Tibial nerve (tissue), 3 donors: ENCODE measurements at regions not wholly inside any gene's neighbourhood (a gene's known extent, or its start where the extent isn't known, plus 50 kb on each side); places are given as distances from the start of the nearest gene placed in this dataset.

Experiments
- CTCF ChIP-seq, 5 experiments: fragments of 200-600 bp in 3 of 5; fragments of 450-650 bp in 2 of 5; sonication (generic) in 3 of 5; IDR thresholded peaks; one replicate each; pipeline ENCODE4 v1.5.1; 2016 to 2019; ENCODE audit warnings: antibody characterized with exemption in 5 of 5, mild to moderate bottlenecking in 3 of 5, moderate library complexity in 2 of 5
- POLR2A ChIP-seq, 2 donors: fragments of 450-650 bp; IDR thresholded peaks; one replicate each; pipeline ENCODE4 v1.6.1; 2017; ENCODE audit warnings: antibody characterized with exemption in 2 of 2, mild to moderate bottlenecking in 2 of 2, moderate library complexity in 2 of 2

- TF ChIP-seq CTCF (IDR thresholded peaks at IDR 0.05) (no peak), POLR2A (IDR thresholded peaks at IDR 0.05) (no peak)
Measured at GRCh38 chr7:136056651-136057231, 79.6 kb upstream of the MTPN start.
